ENCODE measurements at regions not wholly inside any gene's neighbourhood (a gene's known extent, or its start where the extent isn't known, plus 50 kb on each side); places are given as distances from the start of the nearest gene placed in this dataset.

DNA sequence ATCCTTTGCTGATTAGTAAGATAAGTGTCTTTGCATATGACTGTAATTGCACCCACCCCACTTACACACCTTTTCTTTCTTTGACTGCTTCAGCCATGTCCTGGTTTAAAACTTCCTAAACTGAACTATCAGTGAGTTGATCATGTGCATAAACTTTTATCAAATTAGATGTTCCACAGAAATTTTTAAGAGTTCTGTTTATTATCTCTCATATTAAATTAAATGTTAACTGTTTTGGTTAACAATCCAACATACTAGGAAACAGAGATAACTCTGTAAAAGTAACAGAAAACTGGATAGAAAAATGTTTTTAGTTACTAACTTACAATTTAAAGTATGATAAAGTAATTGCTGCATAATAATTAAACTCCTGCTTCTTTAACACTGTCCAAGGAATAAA, 959.6 kb upstream of the LRRN3 start:
- H3K4me3 ChIP-seq: no peak overlapping the region
- H3K4me1 ChIP-seq (replicated peaks): no peaks in the 10 kb centered on the region
- H3K27ac ChIP-seq: no peak overlapping the region
- no peaks in the 10 kb centered on the region for H3K27me3 ChIP-seq (replicated peaks; ENCODE audit: insufficient read depth)
- no peaks in the 10 kb centered on the region for H3K36me3 ChIP-seq
- no peaks in the 10 kb centered on the region for H3K9me3 ChIP-seq
- TF ChIP-seq, protein P1, sequence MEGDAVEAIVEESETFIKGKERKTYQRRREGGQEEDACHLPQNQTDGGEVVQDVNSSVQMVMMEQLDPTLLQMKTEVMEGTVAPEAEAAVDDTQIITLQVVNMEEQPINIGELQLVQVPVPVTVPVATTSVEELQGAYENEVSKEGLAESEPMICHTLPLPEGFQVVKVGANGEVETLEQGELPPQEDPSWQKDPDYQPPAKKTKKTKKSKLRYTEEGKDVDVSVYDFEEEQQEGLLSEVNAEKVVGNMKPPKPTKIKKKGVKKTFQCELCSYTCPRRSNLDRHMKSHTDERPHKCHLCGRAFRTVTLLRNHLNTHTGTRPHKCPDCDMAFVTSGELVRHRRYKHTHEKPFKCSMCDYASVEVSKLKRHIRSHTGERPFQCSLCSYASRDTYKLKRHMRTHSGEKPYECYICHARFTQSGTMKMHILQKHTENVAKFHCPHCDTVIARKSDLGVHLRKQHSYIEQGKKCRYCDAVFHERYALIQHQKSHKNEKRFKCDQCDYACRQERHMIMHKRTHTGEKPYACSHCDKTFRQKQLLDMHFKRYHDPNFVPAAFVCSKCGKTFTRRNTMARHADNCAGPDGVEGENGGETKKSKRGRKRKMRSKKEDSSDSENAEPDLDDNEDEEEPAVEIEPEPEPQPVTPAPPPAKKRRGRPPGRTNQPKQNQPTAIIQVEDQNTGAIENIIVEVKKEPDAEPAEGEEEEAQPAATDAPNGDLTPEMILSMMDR (IDR thresholded peaks at IDR 0.05): no peak
- TF ChIP-seq POLR2AphosphoS5 (IDR thresholded peaks at IDR 0.05) (no peak), POLR2A (IDR thresholded peaks at IDR 0.05) (no peak)
- intact Hi-C loops (cut with DNase I): no loop called here
- DNase-seq (ENCODE audit: low spot score): no peak

DNA sequence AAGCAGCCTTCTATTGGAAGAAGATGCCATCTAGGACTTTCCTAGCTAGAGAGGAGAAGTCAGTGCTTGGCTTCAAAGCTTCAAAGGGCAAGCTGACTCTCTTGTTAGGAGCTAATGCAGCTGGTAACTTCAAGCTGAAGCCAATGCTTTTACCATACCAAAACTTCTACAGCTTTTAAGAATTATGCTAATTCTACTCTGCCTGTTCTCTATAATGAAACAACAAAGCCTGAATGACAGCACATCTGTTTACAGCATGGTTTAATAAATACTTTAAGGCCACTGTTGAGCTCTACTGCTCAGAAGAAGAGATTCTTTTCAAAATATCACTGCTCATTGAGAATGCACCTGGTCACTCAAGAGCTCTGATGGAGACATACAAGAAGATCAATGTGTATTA, 951.9 kb upstream of the LRRN3 start:
- intact Hi-C loops (cut with DNase I): no loop called here
- Histone ChIP-seq H3K9me3 (no peaks in the 10 kb centered on the region), H3K4me1 (replicated peaks) (no peaks in the 10 kb centered on the region), H3K27ac (no peak overlapping the region), H3K27me3 (replicated peaks; ENCODE audit: insufficient read depth) (no peaks in the 10 kb centered on the region), H3K4me3 (no peak overlapping the region), H3K36me3 (no peaks in the 10 kb centered on the region)
- no peak for DNase-seq (ENCODE audit: low spot score)
- TF ChIP-seq POLR2AphosphoS5 (IDR thresholded peaks at IDR 0.05) (no peak), POLR2A (IDR thresholded peaks at IDR 0.05) (no peak)
- TF ChIP-seq, protein P1 (IDR thresholded peaks at IDR 0.05): no peak

DNA sequence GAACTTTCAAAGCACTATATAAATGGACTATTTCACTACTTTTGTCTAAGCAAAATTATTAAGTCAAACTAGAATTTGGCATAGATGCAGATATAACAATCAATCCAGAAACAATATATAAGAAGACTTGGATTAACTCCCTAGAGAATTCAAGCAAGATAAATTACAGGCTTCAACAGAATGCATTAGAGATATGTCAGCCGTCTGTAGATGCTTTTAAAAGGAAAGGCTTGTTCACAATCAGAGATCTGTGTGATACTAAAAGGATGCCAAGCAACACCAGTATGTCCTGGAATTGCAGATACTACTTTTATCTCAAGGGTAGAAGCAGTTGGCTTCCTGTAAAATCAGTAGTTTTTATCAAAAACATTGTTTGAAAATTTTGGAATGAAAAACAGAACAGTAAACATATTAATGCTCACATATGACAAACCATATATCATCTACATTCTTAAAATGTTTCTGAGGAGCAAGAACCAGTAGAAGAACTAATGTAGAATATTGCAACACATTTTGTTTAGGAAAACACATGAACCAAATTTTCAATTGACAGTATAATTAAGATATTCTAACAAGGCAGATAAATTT, 947.9 kb upstream of the LRRN3 start:
- no peaks in the 10 kb centered on the region for H3K36me3 ChIP-seq
- H3K4me1 ChIP-seq (replicated peaks): no peaks in the 10 kb centered on the region
- TF ChIP-seq POLR2AphosphoS5 (IDR thresholded peaks at IDR 0.05) (no peak), POLR2A (IDR thresholded peaks at IDR 0.05) (no peak)
- TF ChIP-seq, protein P1 (IDR thresholded peaks at IDR 0.05): no peak
- whole genome bisulfite sequencing: 33% methylated on average over 1 of the region's 1 CpG
- DNase-seq (ENCODE audit: low spot score): no peak
- no peak overlapping the region for H3K4me3 ChIP-seq
- no peaks in the 10 kb centered on the region for H3K27me3 ChIP-seq (replicated peaks; ENCODE audit: insufficient read depth)
- H3K27ac ChIP-seq: no peak overlapping the region
- H3K9me3 ChIP-seq: no peaks in the 10 kb centered on the region
- intact Hi-C loops (cut with DNase I): no loop called here

DNA sequence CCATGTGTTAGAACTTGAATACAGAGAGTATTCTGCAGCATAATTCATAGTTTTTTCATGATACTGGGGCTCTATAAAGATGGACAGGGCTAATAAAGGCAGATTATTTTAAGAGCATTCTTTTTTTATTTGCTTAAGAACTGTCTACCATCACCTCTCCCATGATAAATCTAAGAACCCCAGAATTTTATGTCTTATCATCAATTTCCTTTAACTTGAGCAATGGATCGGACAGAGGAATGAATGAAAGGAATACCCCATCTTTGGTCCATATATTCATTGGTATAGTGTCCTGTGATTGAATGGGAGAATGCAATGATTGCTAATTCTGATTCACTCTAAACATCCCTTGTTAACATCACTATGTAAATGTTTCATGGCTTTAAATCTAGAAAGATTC, 946.3 kb upstream of the LRRN3 start:
- WGBS: 92% methylated on average over 1 of the region's 1 CpG
- Histone ChIP-seq H3K36me3 (no peaks in the 10 kb centered on the region), H3K4me3 (no peak overlapping the region), H3K9me3 (no peaks in the 10 kb centered on the region), H3K27ac (no peak overlapping the region), H3K27me3 (replicated peaks; ENCODE audit: insufficient read depth) (no peaks in the 10 kb centered on the region), H3K4me1 (replicated peaks) (no peaks in the 10 kb centered on the region)
- TF ChIP-seq, protein P1 (IDR thresholded peaks at IDR 0.05): no peak
- TF ChIP-seq POLR2A (IDR thresholded peaks at IDR 0.05) (no peak), POLR2AphosphoS5 (IDR thresholded peaks at IDR 0.05) (no peak)
- DNase-seq (ENCODE audit: low spot score): no peak
- intact Hi-C loops (cut with DNase I): no loop called here

DNA sequence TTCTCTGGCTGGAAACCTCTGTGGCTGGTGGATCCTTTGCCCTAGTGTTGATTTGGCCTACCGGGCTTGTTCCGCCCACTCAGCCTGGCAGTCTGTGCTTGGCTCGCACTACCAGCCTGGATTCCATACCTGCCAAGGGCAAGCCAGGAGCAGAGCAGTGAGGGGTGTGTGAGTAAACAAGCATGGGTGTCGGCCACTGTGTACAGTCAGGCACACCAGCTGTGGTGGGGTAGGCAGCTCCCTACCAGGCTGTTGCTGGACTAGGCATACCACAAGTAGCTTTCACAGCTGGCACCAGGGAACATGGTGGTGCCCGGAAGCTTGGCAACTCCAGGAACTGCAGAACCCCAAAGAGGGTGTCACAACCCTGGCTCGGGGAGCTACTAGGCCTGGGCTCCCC, 942.9 kb upstream of the LRRN3 start:
- no peak for DNase-seq (ENCODE audit: low spot score)
- Histone ChIP-seq H3K36me3 (no peaks in the 10 kb centered on the region), H3K4me3 (no peak overlapping the region), H3K27me3 (replicated peaks; ENCODE audit: insufficient read depth) (no peaks in the 10 kb centered on the region), H3K27ac (no peak overlapping the region), H3K9me3 (no peaks in the 10 kb centered on the region), H3K4me1 (replicated peaks) (no peaks in the 10 kb centered on the region)
- WGBS: 67% methylated on average over 6 of the region's 6 CpGs
- intact Hi-C loops (cut with DNase I): no loop called here
- TF ChIP-seq POLR2AphosphoS5 (IDR thresholded peaks at IDR 0.05): no peak
- TF ChIP-seq, protein P1 (IDR thresholded peaks at IDR 0.05): no peak
- no peak for TF ChIP-seq POLR2A (IDR thresholded peaks at IDR 0.05)
